Sigmoid colon (tissue), 4 donors: ENCODE measurements at regions not wholly inside any gene's neighbourhood (a gene's known extent, or its start where the extent isn't known, plus 50 kb on each side); places are given as distances from the start of the nearest gene placed in this dataset.

ENCODE experiments used
- POLR2A ChIP-seq, 2 donors: fragments of 450-650 bp; IDR thresholded peaks; one replicate each; pipeline ENCODE4 v1.6.1; 2016; ENCODE audit warnings: antibody characterized with exemption in 2 of 2, mild to moderate bottlenecking in 2 of 2, moderate library complexity in 2 of 2
- POLR2AphosphoS5 ChIP-seq, 4 donors: sonication (generic); formaldehyde crosslinking; IDR thresholded peaks; one replicate each; pipeline ENCODE4 v1.6.1; 2017; ENCODE audit warnings: antibody characterized with exemption in 4 of 4
- TF ChIP-seq, protein P1 (sequence below), 4 experiments: fragments of 450-650 bp in 3 of 4; fragments of 200-600 bp in 1 of 4; IDR thresholded peaks; one replicate each; pipeline ENCODE4 v1.5.1; 2016 to 2019; ENCODE audit warnings: antibody characterized with exemption in 4 of 4, mild to moderate bottlenecking in 3 of 4, moderate library complexity in 2 of 4

GRCh38 chr4:138420471-138420870 lies 178.3 kb upstream of the SLC7A11 start:
- TF ChIP-seq, protein P1, sequence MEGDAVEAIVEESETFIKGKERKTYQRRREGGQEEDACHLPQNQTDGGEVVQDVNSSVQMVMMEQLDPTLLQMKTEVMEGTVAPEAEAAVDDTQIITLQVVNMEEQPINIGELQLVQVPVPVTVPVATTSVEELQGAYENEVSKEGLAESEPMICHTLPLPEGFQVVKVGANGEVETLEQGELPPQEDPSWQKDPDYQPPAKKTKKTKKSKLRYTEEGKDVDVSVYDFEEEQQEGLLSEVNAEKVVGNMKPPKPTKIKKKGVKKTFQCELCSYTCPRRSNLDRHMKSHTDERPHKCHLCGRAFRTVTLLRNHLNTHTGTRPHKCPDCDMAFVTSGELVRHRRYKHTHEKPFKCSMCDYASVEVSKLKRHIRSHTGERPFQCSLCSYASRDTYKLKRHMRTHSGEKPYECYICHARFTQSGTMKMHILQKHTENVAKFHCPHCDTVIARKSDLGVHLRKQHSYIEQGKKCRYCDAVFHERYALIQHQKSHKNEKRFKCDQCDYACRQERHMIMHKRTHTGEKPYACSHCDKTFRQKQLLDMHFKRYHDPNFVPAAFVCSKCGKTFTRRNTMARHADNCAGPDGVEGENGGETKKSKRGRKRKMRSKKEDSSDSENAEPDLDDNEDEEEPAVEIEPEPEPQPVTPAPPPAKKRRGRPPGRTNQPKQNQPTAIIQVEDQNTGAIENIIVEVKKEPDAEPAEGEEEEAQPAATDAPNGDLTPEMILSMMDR (IDR thresholded peaks at IDR 0.05) = no peak
- no peak for TF ChIP-seq POLR2A (IDR thresholded peaks at IDR 0.05)
- TF ChIP-seq POLR2AphosphoS5 (IDR thresholded peaks at IDR 0.05) = no peak
